Central memory CD8-positive, alpha-beta T cell (primary cell): ENCODE measurements at regions not wholly inside any gene's neighbourhood (a gene's known extent, or its start where the extent isn't known, plus 50 kb on each side); places are given as distances from the start of the nearest gene placed in this dataset.

ENCODE experiments used
- ATAC-seq: fragments of 150-1000 bp; cut with Tn5 transposase; replicated peaks from 2 replicates; pipeline ENCODE4 v1.10.0; 2022; ENCODE audit warnings: mild to moderate bottlenecking, moderate FRiP score, moderate number of reproducible peaks; ENCODE audit not compliant: poor library complexity, severe bottlenecking; ENCODE audit errors: extremely low read depth
- DNase-seq, 2 donors: peaks; one replicate each; pipeline ENCODE4 v3.0.0; 2021; ENCODE audit warnings: low spot score in 2 of 2
- H3K27ac Mint-ChIP-seq: one replicate; pipeline ENCODE4 v1.8.0; 2022; ENCODE audit warnings: low read depth, mild to moderate bottlenecking, moderate library complexity, mixed read lengths
- H3K27me3 Mint-ChIP-seq: one replicate; pipeline ENCODE4 v1.8.0; 2022; ENCODE audit warnings: mixed read lengths
- H3K36me3 Mint-ChIP-seq: one replicate; pipeline ENCODE4 v1.8.0; 2022; ENCODE audit warnings: mild to moderate bottlenecking, moderate library complexity, mixed read lengths; ENCODE audit not compliant: insufficient read depth
- H3K4me1 Mint-ChIP-seq: one replicate; pipeline ENCODE4 v1.8.0; 2022; ENCODE audit warnings: mixed read lengths
- H3K4me3 Mint-ChIP-seq: one replicate; pipeline ENCODE4 v1.8.0; 2022; ENCODE audit warnings: mild to moderate bottlenecking, moderate library complexity, mixed read lengths
- H3K9me3 Mint-ChIP-seq: one replicate; pipeline ENCODE4 v1.8.0; 2022; ENCODE audit warnings: mixed read lengths

GRCh38 chr7:27299861-27300260 is 57.3 kb downstream of the EVX1 start:
- H3K36me3 Mint-ChIP-seq, result no peaks in the 10 kb centered on the region
- H3K27me3 Mint-ChIP-seq, result peaks cover 74% of the 10 kb centered on the region

GRCh38 chr7:27300421-27300820 is 57.8 kb downstream of the EVX1 start:
- Mint-ChIP-seq H3K4me1 (no peaks in the 10 kb centered on the region), H3K4me3 (no peak overlapping the region), H3K9me3 (no peaks in the 10 kb centered on the region), H3K27ac (no peak overlapping the region), H3K27me3 (peaks cover 69% of the 10 kb centered on the region), H3K36me3 (no peaks in the 10 kb centered on the region)
- DNase-seq (no peak), ATAC-seq (no peak)

More at GRCh38 chr7:27299861-27300260, 57.3 kb downstream of the EVX1 start:
- ATAC-seq (no peak), DNase-seq (no peak)
- no peaks in the 10 kb centered on the region for H3K9me3 Mint-ChIP-seq
- H3K27ac Mint-ChIP-seq, result no peak overlapping the region
- H3K4me3 Mint-ChIP-seq, result no peak overlapping the region
- H3K4me1 Mint-ChIP-seq, result no peaks in the 10 kb centered on the region

- no peaks in the 10 kb centered on the region for H3K36me3 Mint-ChIP-seq
- H3K9me3 Mint-ChIP-seq, result no peaks in the 10 kb centered on the region
- no peak overlapping the region for H3K27ac Mint-ChIP-seq
- no peak overlapping the region for H3K4me3 Mint-ChIP-seq
- peaks cover 55% of the 10 kb centered on the region for H3K27me3 Mint-ChIP-seq
- DNase-seq (no peak), ATAC-seq (no peak)
- H3K4me1 Mint-ChIP-seq, result no peaks in the 10 kb centered on the region
Observed at GRCh38 chr7:27302590-27302989, 60.0 kb downstream of the EVX1 start.

DNA sequence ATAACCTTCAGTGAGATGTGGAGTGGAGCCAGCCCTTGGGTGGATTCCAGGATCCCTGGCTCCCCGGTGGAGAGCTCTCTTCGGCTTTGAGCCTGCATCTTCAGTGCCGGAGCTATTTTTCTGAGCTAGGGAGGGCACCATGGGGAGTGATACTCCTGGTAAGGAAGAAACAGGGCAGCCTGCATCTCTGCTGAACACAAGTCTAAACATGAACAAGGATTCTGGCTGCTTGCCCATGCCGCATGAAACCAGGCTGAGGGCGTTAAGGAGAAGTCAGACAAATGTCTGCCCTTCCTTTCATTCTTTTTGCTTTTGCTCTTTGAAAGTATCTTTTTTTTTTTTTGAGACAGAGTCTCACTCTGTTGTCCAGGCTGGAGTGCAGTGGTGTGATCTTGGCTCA is 60.4 kb downstream of the EVX1 start:
- H3K4me1 Mint-ChIP-seq, result no peaks in the 10 kb centered on the region
- H3K4me3 Mint-ChIP-seq, result no peak overlapping the region
- no peak overlapping the region for H3K27ac Mint-ChIP-seq
- DNase-seq, result no peak
- no peaks in the 10 kb centered on the region for H3K9me3 Mint-ChIP-seq
- peaks cover 50% of the 10 kb centered on the region for H3K27me3 Mint-ChIP-seq
- H3K36me3 Mint-ChIP-seq, result no peaks in the 10 kb centered on the region
- ATAC-seq, result no peak

DNA sequence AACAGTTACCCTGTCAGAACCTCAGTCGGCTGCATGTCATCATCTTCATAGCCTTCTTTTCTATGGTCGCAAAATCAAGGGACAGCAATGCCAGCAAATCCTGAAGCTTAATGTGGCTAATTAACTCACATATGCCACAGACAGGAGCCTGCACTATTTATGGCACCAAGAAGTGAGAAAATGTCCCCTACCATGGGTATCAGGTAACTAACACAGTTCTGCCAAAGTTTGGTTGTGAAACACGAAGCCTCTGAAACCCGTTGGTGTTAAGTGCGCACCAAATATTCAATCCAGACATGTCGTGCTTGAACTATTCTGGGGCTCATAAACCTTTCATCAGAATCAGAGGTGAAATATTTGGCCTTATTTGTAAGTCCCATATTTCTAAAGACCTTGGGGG is 63.3 kb downstream of the EVX1 start:
- no peaks in the 10 kb centered on the region for H3K9me3 Mint-ChIP-seq
- DNase-seq, result no peak
- H3K4me1 Mint-ChIP-seq, result no peaks in the 10 kb centered on the region
- H3K27ac Mint-ChIP-seq, result no peak overlapping the region
- H3K36me3 Mint-ChIP-seq, result no peaks in the 10 kb centered on the region
- peaks cover 28% of the 10 kb centered on the region for H3K27me3 Mint-ChIP-seq
- H3K4me3 Mint-ChIP-seq, result no peak overlapping the region
- ATAC-seq, result no peak

GRCh38 chr7:27312820-27313219 is 70.2 kb downstream of the EVX1 start:
- Mint-ChIP-seq H3K27ac (no peak overlapping the region), H3K36me3 (no peaks in the 10 kb centered on the region), H3K4me3 (no peak overlapping the region), H3K9me3 (no peaks in the 10 kb centered on the region), H3K4me1 (no peaks in the 10 kb centered on the region), H3K27me3 (peaks cover 44% of the 10 kb centered on the region)
- DNase-seq (no peak), ATAC-seq (no peak)

DNA sequence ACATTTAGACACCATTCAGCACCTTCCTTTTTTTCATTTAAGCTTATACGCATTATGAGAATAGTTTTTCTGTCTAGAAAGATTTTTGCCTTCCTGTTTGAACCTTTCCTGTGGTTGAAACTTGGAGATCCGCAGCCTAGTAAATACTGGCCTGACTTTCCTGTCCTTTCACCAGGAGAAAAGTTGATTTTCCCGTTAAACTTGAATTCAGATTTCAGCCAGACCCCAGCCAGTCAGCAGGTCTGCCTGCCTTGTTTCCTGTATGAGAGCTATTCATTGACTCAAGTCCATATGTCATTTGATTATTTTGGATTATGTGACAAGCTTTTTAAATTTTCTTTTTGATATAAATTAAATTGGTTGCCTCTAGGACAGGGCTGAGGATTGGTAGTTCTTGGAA is 71.5 kb downstream of the EVX1 start:
- ATAC-seq (no peak), DNase-seq (no peak)
- H3K4me1 Mint-ChIP-seq, result no peaks in the 10 kb centered on the region
- H3K9me3 Mint-ChIP-seq, result no peaks in the 10 kb centered on the region
- no peak overlapping the region for H3K4me3 Mint-ChIP-seq
- H3K36me3 Mint-ChIP-seq, result no peaks in the 10 kb centered on the region
- H3K27me3 Mint-ChIP-seq, result peaks cover 55% of the 10 kb centered on the region
- H3K27ac Mint-ChIP-seq, result no peak overlapping the region

DNA sequence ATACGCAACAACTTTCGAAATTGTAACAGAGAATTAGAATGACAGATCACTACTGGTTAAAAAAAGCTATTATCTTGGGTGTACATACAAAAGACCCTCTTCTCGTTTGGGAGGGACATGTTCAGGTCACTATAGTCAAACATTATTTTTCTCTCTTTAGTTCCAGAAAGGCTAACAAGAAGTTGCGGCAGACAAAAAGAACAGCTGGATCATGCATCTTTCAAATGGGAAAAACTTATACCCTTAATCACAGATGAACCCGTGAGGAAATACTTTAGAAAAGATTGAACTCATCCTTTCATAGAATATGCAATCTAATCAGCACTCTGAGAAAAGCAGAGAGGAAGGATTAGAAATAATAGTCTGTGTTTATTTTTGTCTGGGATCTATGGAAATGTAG is 72.5 kb downstream of the EVX1 start:
- peaks cover 64% of the 10 kb centered on the region for H3K27me3 Mint-ChIP-seq
- no peaks in the 10 kb centered on the region for H3K36me3 Mint-ChIP-seq
- H3K9me3 Mint-ChIP-seq, result no peaks in the 10 kb centered on the region
- H3K27ac Mint-ChIP-seq, result no peak overlapping the region
- no peak overlapping the region for H3K4me3 Mint-ChIP-seq
- H3K4me1 Mint-ChIP-seq, result no peaks in the 10 kb centered on the region
- DNase-seq (no peak), ATAC-seq (no peak)

- H3K27ac Mint-ChIP-seq, result no peak overlapping the region
- H3K4me3 Mint-ChIP-seq, result no peak overlapping the region
- peaks cover 65% of the 10 kb centered on the region for H3K27me3 Mint-ChIP-seq
- ATAC-seq (no peak), DNase-seq (no peak)
- no peaks in the 10 kb centered on the region for H3K36me3 Mint-ChIP-seq
- no peaks in the 10 kb centered on the region for H3K9me3 Mint-ChIP-seq
- H3K4me1 Mint-ChIP-seq, result no peaks in the 10 kb centered on the region
Observed at GRCh38 chr7:27316311-27316710, 73.7 kb downstream of the EVX1 start.

DNA sequence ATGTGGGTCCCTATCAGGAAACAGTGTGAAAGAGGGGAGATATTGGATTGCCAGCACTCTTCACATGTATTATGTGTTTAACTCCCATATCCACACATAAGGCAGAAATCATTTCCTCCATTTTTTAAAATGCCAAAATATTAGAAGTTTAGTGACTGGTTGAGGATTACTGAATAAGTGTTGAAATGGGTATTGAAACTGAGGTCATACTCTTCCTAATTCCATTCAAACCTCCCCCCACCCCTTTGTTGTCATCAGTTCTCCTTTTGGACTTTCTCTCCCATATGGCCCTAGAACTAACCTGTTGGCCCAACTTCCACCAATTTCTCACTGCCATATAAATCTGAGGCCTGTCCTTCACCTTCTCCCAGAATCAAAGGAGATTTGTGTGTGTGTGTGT is 81.6 kb downstream of the EVX1 start:
- H3K36me3 Mint-ChIP-seq, result no peaks in the 10 kb centered on the region
- H3K27ac Mint-ChIP-seq, result no peak overlapping the region
- DNase-seq (no peak), ATAC-seq (no peak)
- peaks cover 5% of the 10 kb centered on the region for H3K9me3 Mint-ChIP-seq
- no peak overlapping the region for H3K4me3 Mint-ChIP-seq
- H3K27me3 Mint-ChIP-seq, result peaks cover 49% of the 10 kb centered on the region
- H3K4me1 Mint-ChIP-seq, result no peaks in the 10 kb centered on the region

DNA sequence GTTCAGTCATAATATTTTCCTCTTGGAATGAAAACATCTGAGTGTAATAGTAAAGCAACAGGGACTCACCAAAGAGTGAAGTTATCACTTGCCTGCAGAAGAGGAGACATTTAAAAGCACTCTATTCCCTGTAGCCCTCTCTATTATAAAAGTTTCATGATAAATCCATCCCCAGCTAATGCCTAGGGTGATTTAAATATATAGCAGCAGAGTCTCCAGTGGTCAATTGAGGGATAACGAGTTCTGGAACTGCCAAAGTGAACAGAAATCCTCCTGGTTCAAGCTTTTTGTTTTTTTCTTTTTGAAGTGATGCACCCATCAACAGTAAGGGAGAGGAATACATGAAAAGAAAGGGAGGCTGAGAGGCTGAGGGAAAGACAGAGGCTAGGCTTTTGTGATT is 87.3 kb downstream of the EVX1 start:
- Mint-ChIP-seq H3K36me3 (no peaks in the 10 kb centered on the region), H3K4me3 (no peak overlapping the region), H3K27ac (no peak overlapping the region), H3K27me3 (peaks cover 12% of the 10 kb centered on the region), H3K9me3 (peaks cover 9% of the 10 kb centered on the region), H3K4me1 (no peaks in the 10 kb centered on the region)
- no peak for DNase-seq
- no peak for ATAC-seq

- H3K36me3 Mint-ChIP-seq, result peaks cover 2% of the 10 kb centered on the region
- H3K4me1 Mint-ChIP-seq, result no peaks in the 10 kb centered on the region
- peaks cover 67% of the 10 kb centered on the region for H3K27me3 Mint-ChIP-seq
- H3K4me3 Mint-ChIP-seq, result no peak overlapping the region
- DNase-seq, result no peak
- H3K9me3 Mint-ChIP-seq, result no peaks in the 10 kb centered on the region
- H3K27ac Mint-ChIP-seq, result no peak overlapping the region
- no peak for ATAC-seq
Observed at GRCh38 chr7:27339478-27339877, 96.9 kb downstream of the EVX1 start.

DNA sequence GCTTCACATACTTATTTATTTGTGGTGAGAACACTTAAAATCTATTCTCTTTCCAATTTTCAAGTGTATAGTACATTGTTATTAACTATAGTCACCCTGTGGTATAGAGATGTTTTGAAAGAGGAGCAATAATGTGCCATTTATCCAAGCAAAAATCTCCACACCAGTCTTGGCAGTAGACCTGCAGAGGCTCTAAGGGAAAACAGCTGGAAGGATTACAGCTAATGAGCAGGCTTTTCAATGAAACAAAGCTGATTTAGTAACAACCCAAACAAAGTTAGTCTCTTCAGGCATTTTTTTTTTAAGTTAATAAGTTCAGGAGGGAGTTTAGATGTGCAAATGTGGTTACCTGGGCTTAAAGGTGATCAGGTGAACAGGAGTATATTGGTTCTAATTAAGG is 101.9 kb downstream of the EVX1 start:
- Mint-ChIP-seq H3K36me3 (peaks cover 2% of the 10 kb centered on the region), H3K27me3 (peaks cover 79% of the 10 kb centered on the region), H3K27ac (no peak overlapping the region), H3K4me3 (no peak overlapping the region), H3K4me1 (no peaks in the 10 kb centered on the region), H3K9me3 (no peaks in the 10 kb centered on the region)
- no peak for ATAC-seq
- DNase-seq, result no peak
